ENCODE measurements at regions not wholly inside any gene's neighbourhood (a gene's known extent, or its start where the extent isn't known, plus 50 kb on each side); places are given as distances from the start of the nearest gene placed in this dataset.

- no peaks in the 10 kb centered on the region for H3K9me3 ChIP-seq
- DNase-seq, result no peak
- intact Hi-C loops (cut with DNase I), result no loop called here
- no peaks in the 10 kb centered on the region for H3K36me3 ChIP-seq
- no peaks in the 10 kb centered on the region for H3K27me3 ChIP-seq
- WGBS, 2 donors, result 78 to 84% methylated on average over 5 of the region's 5 CpGs
- H3K4me1 ChIP-seq, result no peaks in the 10 kb centered on the region
- H3K27ac ChIP-seq, result no peak overlapping the region
- no peak overlapping the region for H3K4me3 ChIP-seq (replicated peaks in 1 of 3)
- TF ChIP-seq POLR2A (IDR thresholded peaks at IDR 0.05) (no peak), CTCF (IDR thresholded peaks at IDR 0.05) (no peak)
Observed at GRCh38 chr5:92715946-92716520, 865.0 kb downstream of the NR2F1-AS1 start.

- 80 to 91% methylated on average over 1 of the region's 1 CpG for WGBS, 2 donors
Observed at GRCh38 chr5:92713826-92714225, 867.2 kb downstream of the NR2F1-AS1 start.

DNA sequence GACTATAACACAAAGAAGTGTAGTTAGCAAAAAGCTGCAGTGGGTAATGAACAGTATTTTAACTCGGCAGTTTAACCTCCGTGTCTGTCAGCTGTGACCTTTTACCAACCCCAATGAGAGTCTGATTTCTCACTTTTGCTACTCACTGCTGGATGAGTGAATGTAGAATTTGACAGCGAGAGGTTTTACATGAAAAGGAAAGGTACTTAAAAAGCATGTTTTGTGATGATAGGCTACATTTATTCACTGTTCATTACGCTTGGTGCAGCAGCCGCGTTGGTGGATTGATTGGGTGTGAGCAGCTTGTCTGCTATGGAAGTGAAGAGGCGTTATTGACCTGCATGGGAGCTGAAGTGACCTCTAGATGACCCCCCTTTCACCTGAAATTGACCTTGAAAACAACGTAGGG, 867.7 kb downstream of the NR2F1-AS1 start:
- WGBS, 2 donors, result 67 to 69% methylated on average over 8 of the region's 8 CpGs
- no peak overlapping the region for H3K4me3 ChIP-seq (replicated peaks in 1 of 3)

More at GRCh38 chr5:92713826-92714225, 867.2 kb downstream of the NR2F1-AS1 start:
- intact Hi-C loops (cut with DNase I), result no loop called here
- no peak for DNase-seq
- TF ChIP-seq POLR2A (IDR thresholded peaks at IDR 0.05), result no peak
- Histone ChIP-seq H3K27me3 (no peaks in the 10 kb centered on the region), H3K4me3 (replicated peaks in 1 of 3) (no peak overlapping the region), H3K4me1 (no peaks in the 10 kb centered on the region), H3K36me3 (no peaks in the 10 kb centered on the region), H3K27ac (no peak overlapping the region), H3K9me3 (no peaks in the 10 kb centered on the region)

DNA sequence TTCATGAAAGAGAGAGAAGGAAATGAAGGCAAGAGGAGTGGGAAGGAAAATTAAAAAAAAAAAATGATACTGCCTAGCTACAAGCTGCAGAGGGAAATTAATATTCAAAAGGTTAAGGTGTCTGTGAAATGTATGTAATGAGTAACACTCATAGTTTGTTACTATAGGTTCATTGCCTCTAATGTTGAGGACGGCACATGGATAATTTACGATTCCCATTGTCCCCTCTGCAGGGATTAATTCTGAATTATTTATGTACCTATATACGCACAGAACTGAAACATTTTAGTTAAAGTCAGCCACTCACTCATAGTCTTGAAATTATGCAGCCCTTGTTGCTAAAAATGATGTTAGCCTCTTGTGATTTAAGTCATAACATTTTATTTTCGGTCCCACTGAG, 869.1 kb downstream of the NR2F1-AS1 start:
- no peaks in the 10 kb centered on the region for H3K4me1 ChIP-seq
- intact Hi-C loops (cut with DNase I), result no loop called here
- TF ChIP-seq POLR2A (IDR thresholded peaks at IDR 0.05), result no peak
- TF ChIP-seq CTCF (IDR thresholded peaks at IDR 0.05), result no peak
- DNase-seq, result no peak
- WGBS, 2 donors, result 76 to 88% methylated on average over 4 of the region's 4 CpGs
- H3K9me3 ChIP-seq, result no peaks in the 10 kb centered on the region
- no peak overlapping the region for H3K27ac ChIP-seq
- H3K36me3 ChIP-seq, result no peaks in the 10 kb centered on the region
- H3K27me3 ChIP-seq, result no peaks in the 10 kb centered on the region
- no peak overlapping the region for H3K4me3 ChIP-seq (replicated peaks in 1 of 3)

More for the DNA sequence above, 867.7 kb downstream of the NR2F1-AS1 start:
- no peak for TF ChIP-seq POLR2A (IDR thresholded peaks at IDR 0.05)
- no peak for TF ChIP-seq CTCF (IDR thresholded peaks at IDR 0.05)
- DNase-seq, result no peak
- Histone ChIP-seq H3K27me3 (no peaks in the 10 kb centered on the region), H3K9me3 (no peaks in the 10 kb centered on the region), H3K36me3 (no peaks in the 10 kb centered on the region), H3K4me1 (no peaks in the 10 kb centered on the region), H3K27ac (no peak overlapping the region)
- intact Hi-C loops (cut with DNase I), result no loop called here

DNA sequence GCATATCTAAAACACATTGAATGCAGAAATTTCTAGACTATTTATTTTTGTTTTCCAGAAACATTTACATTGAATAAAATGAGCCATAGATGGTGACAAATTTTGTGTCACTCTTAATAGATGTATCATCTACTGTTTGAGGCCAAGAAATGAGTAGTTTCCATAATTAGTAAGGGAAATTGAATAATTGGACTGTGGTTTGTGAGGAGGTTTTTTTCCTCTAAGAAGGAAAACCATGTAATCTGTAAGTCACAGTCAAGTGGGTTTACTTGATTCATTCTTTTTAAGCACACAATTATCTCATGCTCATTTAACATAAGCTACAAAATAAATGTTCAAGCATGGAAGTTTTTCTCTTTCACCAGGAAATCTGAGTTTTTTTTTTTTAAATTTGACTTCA, 876.4 kb downstream of the NR2F1-AS1 start:
- Histone ChIP-seq H3K36me3 (no peaks in the 10 kb centered on the region), H3K4me3 (replicated peaks in 1 of 3) (no peak overlapping the region)
- intact Hi-C loops (cut with DNase I), result no loop called here

More for the DNA sequence above, 876.4 kb downstream of the NR2F1-AS1 start:
- TF ChIP-seq POLR2A (IDR thresholded peaks at IDR 0.05) (no peak), CTCF (IDR thresholded peaks at IDR 0.05) (no peak)
- Histone ChIP-seq H3K27me3 (no peaks in the 10 kb centered on the region), H3K4me1 (no peaks in the 10 kb centered on the region), H3K9me3 (no peaks in the 10 kb centered on the region), H3K27ac (no peak overlapping the region)
- no peak for DNase-seq

All from thyroid gland (tissue), 4 donors.